GM18907 (cell line): ENCODE measurements at regions not wholly inside any gene's neighbourhood (a gene's known extent, or its start where the extent isn't known, plus 50 kb on each side); places are given as distances from the start of the nearest gene placed in this dataset.
A peak's percentile ranks its signal among the peaks of the same experiment; 100 is the strongest.

Experiments
- ATAC-seq: cut with Tn5 transposase; IDR thresholded peaks from one replicate; pipeline ENCODE4 v1.9.1; 2021; ENCODE audit warnings: mild to moderate bottlenecking, moderate library complexity; ENCODE audit not compliant: unreplicated experiment

- no peak for ATAC-seq
These were observed 61.2 kb upstream of the RPH3AL start for GRCh38 chr17:413706-414380.

GRCh38 chr17:413016-413350, 60.4 kb upstream of the RPH3AL start:
- ATAC-seq = no peak

- no peak for ATAC-seq
These were observed 59.8 kb upstream of the RPH3AL start for GRCh38 chr17:412211-413015.

- ATAC-seq = no peak
These were observed 59.0 kb upstream of the RPH3AL start for GRCh38 chr17:411421-412120.

- peak; percentile 12 for ATAC-seq
These were observed 58.2 kb upstream of the RPH3AL start for GRCh38 chr17:410543-411401.

GRCh38 chr17:409848-410542, 57.4 kb upstream of the RPH3AL start:
- ATAC-seq = peak; percentile 82

GRCh38 chr17:409308-409847, 56.8 kb upstream of the RPH3AL start:
- no peak for ATAC-seq

- no peak for ATAC-seq
These were observed 52.1 kb upstream of the RPH3AL start for GRCh38 chr17:404703-405102.
